Islet of Langerhans (tissue), 1 donor: ENCODE measurements at regions not wholly inside any gene's neighbourhood (a gene's known extent, or its start where the extent isn't known, plus 50 kb on each side); places are given as distances from the start of the nearest gene placed in this dataset.
"Not testable (repeated sequence)": the region's sequence is repeated elsewhere in the genome, so short reads cannot be mapped to it uniquely, and the experiment has no call there.

Experiments
- FAIRE-seq: peaks from one replicate; lab custom pipeline; 2011; peaks lifted over from hg19 to GRCh38; lab: Jason Lieb, UNC

DNA sequence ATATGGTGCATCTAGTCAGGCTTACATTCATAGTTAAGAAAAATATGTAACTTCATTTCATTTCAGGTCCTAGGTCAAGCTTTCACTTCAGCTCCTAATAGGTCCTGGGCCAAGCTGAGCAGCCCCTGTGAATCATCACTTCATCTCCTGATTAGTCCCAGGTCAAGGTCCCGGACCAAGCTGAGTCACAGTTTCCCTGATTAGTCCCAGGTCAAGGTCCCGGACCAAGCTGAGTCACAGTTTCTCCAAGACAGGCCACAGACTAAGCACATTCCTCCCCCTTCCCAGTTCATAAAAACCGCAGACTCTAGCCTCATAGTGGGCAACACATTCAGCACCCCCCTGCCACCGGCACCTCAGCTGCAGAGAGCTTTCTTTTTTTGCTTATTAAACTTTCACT is 1331.8 kb downstream of the PCDH19 start:
- FAIRE-seq = no peak

DNA sequence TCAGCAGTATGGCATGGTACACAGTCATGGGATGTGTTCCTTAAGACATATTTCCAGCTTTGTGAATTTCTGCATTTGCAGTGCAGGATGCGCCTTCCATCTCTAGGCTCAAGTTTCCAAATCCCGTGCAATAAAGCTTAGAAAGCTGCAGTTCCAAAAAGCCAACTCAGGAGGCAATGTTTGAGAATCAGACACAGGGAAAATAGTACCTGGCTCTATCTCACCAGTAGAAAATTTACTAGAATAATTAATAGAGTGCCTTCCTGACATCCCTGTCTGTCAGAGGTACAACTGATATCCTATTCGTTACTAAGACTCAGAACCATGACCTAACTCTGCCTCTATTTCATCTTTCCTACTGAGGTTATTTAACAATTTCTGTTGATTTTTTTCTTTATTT is 1333.0 kb downstream of the PCDH19 start:
- FAIRE-seq = no peak

DNA sequence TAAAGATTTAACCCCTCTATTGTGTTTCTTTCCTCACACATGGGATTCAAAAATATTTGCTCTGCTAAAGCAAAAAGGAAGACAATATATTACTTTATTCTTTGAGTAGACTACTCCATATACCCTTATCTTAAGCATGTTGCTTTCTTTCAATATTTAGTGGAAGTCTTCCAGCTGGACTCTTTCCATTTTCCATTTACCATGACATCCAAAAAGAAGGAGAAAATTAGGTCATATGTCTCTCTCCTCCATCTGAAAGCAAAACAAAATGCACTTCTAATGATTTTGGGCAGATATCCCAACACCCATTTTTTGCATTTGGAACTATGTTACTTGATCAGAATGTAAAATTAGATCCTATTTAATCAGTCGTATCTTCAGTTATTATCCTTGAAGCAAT is 1336.5 kb downstream of the PCDH19 start:
- FAIRE-seq = no peak

DNA sequence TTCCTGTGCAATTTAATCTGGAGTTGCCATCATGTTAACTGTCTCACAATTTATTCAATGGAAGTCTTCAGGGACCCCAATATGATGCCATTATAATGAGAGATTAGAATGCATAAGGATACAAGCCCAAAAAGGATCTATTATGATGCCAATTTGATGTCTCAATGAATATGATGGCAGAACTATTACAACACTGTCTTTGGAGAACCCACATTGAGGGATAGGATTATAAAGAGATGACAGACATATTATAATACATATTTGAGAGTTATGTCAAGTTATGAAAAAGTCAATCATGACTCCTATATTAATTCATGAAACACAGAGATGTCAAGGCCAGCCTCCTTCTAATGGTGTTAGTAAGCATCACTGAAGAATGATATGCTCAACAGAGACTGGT is 1358.4 kb downstream of the PCDH19 start:
- FAIRE-seq = no peak

DNA sequence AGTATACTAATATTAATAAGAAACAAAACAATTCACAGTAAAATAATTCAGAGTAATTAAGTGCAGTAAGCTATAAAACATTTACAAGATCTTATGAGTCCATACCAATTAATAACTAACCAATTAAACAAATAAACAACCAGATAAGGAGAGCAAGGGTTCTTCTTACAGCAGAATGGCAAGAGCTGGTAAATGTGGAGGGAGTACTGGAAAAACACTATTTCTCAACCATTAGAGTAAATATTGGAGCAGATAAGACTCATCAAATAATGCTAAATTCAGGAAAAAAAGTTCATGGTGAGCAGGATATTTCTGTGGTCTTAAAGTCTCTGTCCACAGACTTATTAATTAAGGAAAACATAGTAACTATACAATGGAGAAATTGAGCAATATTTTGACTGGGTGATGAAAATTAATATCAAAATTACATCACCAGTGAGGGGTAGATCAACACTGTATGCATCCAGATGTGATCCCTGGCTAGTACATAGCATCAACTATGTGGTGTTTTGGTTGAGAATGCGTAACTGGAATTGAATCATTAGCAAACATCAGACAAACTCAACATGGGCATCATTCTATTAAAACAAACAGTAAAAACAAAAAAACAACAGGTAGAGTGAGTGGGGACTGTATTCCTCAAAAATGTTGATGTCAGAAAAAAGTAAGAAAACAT is 1376.7 kb downstream of the PCDH19 start:
- no peak for FAIRE-seq

DNA sequence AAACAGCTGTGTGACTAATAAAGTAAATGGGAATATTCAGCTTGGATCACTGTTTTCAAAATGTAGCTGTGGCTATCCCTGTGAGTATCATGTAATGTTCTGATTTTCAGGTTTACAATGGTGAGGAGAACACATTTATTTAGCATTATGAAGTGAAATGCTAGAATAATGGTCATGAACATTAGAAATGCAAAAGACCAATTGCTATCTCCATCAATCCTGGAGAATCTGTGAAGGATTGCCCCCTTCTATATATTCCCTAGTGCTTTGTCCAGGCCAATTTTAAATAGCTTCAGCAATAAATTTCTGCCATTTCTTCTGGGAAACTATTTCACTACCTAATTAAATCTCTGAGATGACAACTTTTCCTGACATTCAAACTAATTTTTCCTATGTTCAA is 1399.1 kb downstream of the PCDH19 start:
- FAIRE-seq = no peak

DNA sequence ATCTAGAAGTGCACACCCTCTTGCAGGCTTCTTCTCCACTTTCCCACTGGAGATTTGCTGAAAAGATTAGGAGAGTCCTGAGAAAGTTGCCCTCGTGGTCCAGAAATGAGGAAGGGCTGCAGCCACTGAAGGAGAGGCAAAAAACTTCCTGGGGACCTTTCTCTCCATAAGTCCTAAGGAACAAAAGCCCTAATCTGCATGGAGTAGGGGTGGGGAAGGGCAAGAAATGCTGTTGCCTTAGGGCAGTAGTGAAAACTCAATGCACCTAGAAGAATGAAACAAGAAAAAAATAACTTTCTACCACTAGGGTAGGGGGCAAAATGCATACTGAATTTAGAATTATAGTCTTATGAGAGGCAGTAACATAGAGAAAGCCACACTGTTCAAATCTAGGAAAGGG is 1408.8 kb downstream of the PCDH19 start:
- no peak for FAIRE-seq

DNA sequence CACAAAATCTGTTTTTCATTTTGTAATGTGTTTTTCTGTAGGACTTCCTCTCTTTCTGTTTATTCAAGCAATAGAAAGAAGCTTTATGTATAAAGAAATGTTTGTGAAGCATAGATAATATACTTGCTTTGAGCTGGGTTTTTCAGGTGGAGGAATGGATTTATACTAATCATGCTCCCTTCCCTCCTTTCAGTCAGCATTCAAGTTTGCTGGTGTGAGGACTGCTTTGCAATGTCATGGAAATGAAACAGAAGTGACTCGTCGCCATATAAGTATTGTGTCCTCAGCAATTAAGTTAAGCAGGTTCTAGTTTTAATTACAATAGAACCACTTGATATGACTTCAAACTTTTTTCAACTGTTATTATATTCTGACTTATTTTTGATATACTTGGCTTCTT is 1447.1 kb downstream of the PCDH19 start:
- FAIRE-seq = no peak

DNA sequence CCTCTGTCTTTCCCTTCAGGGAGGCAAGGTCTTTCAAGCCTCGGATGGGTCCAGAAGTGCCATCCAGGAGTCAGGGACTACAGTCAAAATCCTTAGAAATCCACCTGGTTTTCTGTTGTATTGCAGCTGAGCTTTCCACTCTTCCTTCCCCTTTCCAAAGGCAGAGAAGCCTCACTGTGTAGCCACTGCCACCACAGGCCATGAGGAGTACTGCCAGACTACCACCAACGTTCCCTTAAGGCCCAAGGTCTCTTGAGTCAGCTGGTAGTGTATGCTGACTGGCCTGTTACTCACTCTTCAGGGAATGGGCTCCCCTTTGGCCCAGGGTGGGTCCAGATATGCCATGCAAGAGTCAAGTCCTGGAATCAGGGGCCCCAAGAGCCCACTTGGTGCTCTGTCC is 1454.1 kb downstream of the PCDH19 start:
- no peak for FAIRE-seq

DNA sequence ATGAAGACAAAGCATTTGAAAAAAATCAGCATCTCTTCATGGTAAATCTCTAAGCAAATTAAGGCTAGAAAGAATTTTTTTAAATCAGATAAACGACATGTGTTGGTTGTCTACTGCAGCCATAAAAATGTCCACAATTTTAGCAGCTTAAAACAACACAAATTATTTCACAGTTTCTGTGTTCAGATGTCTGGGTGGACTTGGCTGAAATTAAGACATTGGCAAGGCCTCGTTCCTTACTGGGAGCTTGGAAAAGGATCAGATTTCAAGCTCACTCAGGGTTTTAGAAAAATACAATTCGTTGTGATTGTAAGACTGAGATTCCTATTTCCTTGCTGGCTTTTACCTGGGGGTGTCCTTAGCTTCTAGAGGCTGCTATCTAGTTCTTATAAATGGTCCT is 1470.6 kb downstream of the PCDH19 start:
- FAIRE-seq = no peak

DNA sequence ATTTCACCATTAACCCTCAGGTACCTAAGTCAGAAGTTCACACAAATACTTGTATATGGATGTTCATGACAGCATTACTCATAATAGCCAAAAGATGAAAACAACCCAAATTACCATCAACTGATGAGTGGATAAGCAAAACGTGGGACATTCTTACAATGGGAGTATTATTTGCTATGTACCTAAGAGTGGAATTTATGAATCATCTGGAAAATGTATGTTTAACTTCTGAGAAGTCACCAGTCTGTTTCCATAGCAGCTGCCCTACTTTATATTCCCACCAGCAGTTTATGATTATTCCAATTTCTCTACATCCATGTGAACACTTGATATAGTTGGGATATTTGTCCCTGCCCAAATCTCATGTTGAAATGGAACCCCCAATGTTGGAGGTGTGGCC is 1478.9 kb downstream of the PCDH19 start:
- FAIRE-seq = no peak

DNA sequence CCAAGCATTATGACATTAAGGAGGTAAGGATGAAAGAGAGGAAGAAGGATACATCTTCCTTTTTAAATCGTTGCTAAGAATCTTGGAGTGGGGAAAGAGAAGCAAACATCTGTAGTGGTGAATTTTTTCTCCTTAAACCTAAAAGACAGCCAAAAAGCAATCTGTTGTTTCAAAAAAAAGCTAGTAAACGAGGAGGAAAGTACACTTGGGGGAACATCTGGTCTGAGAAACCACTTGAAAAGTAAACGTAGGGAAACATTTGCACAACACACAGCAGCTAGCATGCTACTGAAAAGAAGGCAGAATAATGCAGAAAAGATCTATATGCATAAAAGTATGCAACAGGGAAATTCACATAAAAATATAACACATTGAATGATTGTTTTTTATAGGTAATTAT is 1485.6 kb downstream of the PCDH19 start:
- no peak for FAIRE-seq

DNA sequence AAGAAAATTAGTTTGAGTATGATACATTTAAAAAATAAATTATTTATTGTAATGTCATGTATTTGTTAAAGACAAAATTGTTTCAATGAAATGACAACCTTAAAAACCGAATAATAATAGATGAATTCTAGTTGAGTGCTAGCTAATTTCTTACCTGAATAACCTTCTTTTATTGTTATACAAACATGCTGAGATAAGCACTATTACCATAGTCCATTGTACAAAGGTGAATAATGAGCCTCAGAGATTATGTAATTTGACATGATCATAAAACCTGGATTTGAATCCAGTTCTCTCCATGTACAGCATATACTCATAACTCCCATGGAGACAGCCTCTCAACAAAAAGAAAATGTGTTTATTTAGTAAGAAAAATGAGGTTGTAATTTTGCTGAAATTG is 1512.9 kb downstream of the PCDH19 start:
- FAIRE-seq = no peak

DNA sequence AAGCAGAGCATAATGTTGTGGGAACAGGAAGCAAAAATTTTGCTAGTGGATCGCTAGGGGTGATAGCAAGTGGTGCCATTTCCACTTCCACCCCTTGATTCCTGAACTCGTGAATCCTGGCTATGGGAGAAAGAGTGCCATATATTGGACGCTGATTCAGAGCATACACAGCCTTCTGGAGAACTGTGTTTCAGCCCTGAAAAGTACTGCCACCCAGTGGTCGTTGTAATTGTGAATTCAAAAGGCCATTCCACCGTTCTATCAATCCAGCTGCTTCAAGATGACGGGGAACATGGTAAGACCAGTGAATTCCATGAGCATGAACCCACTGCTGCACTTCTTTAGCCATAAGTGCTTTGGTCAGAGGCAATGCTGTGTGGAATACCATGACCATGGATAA is 1559.4 kb downstream of the PCDH19 start:
- not testable (repeated sequence) for FAIRE-seq
